DMS53 (cell line): ENCODE measurements at regions not wholly inside any gene's neighbourhood (a gene's known extent, or its start where the extent isn't known, plus 50 kb on each side); places are given as distances from the start of the nearest gene placed in this dataset.
A peak's percentile ranks its signal among the peaks of the same experiment; 100 is the strongest.
"Not testable (repeated sequence)": the region's sequence is repeated elsewhere in the genome, so short reads cannot be mapped to it uniquely, and the experiment has no call there.

Source experiments
- DNase-seq: peaks from one replicate; lab custom pipeline; 2025; lab: John Stamatoyannopoulos, UW

DNA sequence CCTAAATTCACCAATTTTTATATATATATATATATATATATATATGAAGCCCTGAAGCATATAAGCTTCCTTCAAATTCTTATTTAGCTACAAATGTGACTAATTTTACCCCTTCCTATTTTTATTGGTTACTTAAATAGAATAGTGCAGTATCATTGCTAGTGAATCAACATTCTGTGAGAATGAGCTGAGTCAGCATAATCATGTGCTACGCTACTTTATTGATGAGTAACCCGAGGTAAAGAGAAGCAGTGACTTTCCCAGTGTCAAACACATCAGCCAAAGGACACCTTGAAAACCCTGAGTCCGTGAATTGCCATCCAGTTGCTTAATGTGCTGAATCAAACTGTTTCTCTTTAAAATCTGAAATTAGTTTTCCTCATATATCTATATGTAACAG, 546.2 kb downstream of the DMRTA1 start:
- DNase-seq = no peak

DNA sequence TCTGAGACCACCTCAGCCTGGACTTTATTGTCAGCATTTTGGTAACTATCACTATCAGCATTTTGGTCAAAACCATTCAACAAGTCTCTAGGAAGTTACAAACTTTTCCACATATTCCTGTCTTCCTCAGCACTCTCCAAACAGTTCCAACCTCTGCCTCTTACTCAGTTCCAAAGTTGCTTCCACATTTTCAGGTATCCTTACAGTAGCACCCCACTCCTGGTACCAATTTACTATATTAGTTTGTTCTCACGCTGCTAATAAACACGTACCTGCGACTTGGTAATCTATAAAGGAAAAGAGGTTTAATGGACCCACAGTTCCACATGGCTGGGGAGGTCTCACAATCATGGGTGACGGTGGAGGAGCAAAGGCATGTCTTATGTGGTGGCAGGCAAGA, 551.3 kb downstream of the DMRTA1 start:
- no peak for DNase-seq

DNA sequence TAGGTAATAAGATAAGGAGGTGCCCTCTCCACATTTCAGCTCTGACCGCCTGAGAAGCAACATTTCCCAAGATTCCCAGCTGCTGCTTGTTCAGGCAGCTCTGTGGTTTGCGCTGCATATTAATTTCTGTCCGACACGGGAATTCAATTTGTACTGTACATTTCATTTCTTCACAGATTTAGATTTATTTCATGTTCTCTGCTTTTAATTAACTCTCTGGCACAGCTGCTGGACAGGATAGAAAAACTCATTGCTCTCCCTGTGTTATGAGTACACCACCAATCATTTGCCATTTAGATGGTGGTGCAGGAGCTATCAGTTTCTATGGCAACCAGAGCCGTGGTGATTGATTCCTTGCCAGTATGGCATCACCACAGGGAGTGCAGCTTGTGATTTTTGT, 558.5 kb downstream of the DMRTA1 start:
- DNase-seq = peak; percentile 17

DNA sequence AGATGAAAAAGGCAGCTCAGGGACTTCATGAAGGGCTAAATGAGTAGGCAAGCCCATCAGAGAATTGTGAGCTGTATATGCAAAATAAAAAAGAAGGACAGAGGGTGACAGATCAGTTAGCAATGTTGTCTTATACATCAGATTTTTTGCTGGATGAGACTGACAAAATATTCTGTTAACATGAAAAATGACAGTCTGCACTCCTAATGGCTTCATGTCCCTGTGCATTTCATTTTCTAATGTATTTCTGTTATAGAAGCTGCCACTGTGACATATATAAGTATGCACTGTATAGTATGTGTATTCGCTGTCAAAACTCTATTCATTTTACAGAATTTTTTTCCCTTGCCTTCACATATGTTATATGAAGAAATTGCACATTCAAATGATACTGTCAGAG, 559.5 kb downstream of the DMRTA1 start:
- no peak for DNase-seq

DNA sequence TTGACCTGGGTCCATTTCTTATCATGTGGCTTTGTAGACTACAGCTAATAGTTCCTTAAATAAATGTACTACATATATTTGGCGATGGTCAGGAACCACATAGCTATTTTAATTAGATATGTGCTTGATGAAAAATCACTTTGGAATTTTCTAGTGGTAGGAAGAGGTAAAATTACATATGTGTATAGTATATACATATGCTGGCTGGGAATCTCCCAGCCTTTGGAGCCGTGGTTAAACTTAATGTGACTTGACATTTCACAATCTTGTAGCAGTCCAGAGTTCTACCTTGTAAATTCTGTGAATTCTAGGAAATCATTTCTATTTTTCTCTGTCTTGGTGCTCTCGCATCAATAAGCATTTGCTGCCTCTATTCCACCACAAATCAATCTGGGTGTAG, 565.0 kb downstream of the DMRTA1 start:
- no peak for DNase-seq

DNA sequence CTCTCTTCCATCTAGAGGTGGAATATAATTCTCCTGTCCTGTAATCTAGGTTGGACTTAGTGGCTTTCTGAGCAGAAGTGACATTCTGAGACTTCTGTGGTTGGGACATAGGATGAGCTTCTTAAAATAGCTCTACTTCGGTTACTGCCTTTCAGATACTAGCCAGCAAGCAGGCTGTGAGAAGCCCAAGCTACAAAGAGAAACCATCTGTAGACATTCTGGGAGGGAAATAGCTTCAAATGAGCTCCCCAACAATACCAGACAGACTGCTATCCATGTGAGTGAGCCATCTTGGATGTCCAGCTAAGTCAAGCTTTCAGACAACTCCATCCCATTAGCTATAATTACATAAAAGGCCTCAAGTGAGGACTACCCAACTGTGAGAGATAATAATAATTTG, 568.9 kb downstream of the DMRTA1 start:
- no peak for DNase-seq

DNA sequence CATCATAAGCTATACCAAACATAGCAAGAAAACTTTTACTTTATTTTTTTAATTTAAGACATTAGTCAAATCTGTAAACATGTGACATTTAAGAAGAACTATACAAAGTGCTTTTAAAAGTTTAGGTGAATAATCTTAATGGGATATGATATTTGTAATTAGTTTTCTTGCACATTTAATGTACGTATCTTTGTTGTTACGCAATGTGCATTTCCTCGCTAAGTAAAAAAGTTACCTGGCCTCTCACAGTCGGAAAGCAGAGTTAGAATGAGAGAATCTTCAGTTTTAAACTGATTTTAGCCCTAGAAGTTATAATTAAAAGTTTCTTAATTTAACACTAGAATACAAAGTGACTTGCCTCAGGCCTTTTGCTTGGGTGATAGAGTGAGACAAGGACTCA, 589.8 kb downstream of the DMRTA1 start:
- no peak for DNase-seq

DNA sequence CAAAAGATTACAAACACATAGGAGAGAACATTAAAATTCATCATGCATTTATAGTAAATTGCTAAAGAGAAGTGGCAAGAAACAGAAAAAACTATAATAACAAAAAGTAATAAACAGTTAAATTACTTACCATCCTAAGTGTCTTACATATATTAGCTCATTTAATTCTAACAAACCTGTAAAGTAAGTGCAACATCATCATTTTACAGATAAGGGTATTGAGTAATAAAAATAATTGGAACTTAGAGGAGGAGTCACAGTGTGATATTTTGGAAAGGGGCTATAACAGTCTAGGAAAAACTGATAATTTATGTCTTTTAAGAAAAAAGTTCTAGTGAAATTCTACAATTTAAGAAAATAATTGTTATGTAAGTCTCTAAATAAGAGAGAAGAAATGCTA, 592.8 kb downstream of the DMRTA1 start:
- DNase-seq = no peak

DNA sequence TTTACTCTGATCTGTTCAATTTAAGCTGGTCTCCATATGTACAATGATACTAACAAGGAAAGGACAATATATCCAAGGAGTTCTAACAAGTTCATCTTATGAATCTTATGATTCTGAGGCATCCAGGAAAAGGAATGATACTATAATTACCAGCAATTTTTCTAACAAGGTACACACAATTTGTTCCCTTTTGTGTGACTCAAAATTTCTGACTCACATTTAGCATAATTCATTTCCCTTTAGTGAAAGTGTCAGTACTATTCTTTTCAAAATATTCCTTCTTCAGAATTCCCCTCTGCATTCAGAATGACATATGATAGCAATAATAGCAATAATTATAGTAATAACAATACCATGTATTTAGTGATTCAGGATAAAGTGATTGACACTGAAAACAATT, 594.8 kb downstream of the DMRTA1 start:
- no peak for DNase-seq

DNA sequence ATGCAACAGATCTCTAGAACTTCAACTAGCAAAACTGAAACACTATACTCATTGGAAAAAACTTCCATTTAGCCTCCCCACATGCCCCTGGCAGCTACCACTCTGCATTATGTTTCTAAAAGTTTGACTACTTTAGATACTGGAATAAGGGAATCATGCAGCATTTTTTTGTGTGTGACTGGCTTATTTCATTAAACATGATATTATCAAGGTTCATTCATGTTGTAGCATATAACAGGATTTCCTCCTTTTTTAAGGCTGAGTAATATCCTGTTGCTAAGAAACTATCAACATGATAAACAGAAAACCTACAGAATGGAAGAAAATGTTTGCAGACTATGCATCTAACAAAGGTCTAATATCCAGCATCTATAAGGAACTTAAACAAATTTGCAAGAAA, 597.9 kb downstream of the DMRTA1 start:
- DNase-seq = no peak

DNA sequence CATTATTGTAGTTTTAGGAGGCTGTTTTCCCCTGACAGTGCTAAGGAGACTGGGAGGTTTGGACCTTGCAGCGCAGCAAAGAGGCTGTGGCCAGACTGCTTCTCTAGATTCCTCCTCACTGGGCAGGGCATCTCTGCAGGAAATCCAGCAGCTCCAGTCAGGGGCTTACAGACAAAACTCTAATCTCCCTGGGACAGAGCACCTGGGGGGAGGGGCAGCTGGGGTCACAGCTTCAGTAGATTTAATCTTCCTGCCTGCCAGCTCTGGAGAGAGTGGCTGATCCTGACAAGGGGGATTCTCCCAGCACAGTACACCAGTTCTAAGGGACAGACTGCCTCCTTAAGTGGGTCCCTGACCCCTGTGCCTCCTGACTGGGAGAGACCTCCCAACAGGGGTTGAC, 599.4 kb downstream of the DMRTA1 start:
- not testable (repeated sequence) for DNase-seq

DNA sequence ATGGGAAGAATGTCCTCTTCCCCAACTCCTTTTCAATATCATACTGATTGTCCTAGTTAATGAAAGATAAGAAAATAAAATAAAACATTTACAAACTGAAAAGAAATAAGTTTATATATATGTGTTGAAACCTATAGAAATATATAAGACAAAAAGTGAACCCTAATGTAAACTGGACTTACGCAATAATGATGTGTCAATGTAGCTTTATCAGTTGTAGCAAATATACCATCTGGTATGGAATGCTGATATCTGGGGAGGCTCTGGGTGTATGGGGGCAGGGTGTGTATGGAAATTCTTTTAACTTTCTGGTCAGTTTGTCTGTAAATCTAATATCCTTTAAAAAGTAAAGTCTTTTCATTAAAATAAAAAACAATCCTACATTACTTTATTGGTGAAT, 603.9 kb downstream of the DMRTA1 start:
- DNase-seq = no peak

DNA sequence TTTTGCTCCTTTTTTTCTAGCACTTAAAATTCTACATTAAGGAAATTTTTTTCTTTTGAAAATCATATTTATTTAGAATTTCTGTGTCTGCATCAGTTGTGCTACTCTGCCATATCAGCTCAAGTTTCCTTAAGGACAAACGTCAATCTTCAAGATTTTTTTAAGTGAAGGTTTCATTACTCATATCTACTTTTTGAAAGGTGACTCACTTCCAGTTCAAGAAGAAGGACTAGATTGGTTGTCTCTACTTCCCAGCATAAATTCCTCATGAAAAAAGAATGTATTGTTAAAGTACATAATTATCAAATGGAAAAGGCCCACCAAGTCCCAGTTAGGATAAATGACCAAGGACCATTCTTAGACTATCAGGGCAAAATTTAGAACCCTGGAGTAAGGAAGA, 626.5 kb downstream of the DMRTA1 start:
- DNase-seq = no peak

DNA sequence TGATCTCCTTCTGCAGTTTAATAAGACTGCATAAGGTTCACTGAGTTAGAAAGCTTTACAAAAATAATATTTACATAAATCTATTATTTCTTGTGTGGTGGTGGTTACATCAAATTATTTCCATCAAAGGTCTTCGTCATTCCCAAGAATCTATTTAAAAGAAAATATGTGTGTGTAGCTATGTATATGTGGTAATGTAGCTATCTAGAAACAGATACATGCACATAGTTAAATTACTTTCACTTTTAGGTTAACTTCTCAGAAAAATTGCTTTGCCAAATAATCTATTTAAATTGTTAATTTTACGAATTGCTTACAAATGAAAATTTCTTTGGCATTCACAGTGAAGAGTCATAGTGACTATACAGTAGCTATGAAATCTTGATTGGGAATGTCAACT, 633.2 kb downstream of the DMRTA1 start:
- no peak for DNase-seq

DNA sequence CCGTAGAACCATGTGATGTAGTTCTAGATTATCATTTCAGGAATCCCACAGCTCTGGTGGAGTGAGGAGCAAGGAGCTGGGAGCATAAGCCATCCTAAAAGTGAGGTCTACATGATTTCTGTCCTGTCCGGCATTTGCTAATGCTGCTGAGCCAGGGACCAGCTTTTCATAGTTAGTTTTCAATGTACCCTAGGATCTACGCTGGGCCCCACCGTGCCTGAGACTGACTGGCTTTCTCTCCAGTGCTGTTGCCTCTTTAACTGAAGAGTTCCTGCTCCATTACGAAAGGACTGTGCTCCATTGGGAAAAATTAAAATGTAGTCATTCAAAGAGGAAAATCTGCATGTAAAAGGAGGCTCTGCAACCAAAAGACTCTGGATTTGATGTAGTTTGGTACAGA, 634.8 kb downstream of the DMRTA1 start:
- no peak for DNase-seq

DNA sequence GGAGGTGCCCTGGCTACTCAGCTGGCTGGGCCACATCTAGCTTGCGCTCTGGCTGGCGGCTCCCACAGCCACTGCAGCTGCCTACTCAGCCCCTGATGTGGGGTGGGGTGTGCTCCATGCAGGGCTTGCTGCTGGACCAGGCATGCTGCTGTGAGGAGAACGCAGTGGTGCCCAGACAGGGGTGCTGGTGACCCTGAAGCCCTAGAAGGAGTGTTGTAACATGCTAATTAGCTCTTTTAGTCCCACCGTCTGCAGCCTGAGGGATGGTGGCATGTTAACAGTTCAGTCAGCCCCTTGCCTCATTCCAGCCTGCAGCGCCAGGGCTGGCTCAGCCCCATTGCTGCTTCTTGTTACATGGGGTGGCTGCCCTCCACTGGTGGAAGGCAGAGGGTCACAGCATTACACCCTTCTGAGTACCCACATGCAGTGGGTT, 642.3 kb downstream of the DMRTA1 start:
- peak; percentile 8 for DNase-seq

DNA sequence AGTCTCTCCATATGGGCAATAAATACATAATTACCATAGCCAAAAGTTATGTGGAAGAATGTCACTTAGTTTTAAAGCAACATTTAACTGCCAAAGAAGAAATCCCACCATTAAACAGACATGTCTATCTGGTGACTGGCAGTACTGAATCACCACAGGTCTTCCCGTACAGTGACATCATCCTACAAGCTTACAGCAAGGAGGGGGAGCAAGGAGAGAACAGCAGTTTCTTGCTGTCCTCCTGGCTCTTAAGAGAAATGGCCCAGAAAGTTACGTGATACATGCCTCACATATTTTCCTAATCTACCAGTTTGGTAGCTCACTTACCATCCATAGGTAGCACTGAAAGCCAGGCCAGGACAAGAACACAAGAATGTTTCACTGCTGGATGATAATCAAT, 671.0 kb downstream of the DMRTA1 start:
- no peak for DNase-seq

DNA sequence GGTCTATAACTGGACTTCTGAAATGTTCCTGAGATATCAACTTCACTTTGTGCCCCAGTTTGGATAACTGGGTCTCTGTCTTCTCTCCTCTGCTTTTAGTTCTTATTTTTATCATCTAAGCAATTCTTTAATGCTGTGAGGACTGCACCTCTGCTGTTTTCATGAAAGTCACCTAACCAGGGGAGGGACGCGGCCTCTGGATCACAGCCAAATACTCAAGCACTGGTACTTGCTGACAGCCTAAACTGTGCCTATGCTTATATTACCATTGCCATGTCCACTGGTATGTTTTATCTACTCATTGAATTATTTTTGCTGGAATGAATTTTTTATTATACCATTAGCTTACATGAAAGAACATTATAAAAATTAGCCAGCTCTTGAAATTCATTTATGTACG, 674.0 kb downstream of the DMRTA1 start:
- DNase-seq = no peak

DNA sequence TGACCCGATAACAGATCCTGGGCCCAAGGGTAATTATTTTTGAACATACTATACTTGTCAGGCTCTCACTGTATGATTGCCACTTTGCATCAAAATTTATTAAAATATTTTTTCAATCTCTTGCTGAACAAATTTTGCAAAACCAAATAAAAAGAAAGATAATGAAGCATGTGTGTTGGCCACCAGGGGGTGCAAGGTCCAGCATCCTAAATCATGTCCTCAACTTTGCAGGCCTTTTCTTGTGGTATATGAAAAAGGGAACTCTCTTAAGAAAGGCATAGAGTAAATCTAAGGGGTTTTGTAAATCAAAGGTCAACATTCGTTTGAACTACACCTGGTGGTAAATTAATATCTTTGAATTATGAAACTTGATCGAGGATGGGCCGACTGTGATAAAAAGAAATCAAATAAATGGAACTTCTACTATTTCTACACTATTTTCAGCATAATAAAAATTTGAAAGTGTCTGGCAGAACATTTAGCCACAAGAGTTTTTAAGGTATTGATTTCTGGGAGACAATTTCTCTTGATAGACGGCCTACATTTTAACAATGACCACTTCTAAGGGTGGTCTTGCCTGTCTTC, 676.5 kb downstream of the DMRTA1 start:
- peak; percentile 61 for DNase-seq

DNA sequence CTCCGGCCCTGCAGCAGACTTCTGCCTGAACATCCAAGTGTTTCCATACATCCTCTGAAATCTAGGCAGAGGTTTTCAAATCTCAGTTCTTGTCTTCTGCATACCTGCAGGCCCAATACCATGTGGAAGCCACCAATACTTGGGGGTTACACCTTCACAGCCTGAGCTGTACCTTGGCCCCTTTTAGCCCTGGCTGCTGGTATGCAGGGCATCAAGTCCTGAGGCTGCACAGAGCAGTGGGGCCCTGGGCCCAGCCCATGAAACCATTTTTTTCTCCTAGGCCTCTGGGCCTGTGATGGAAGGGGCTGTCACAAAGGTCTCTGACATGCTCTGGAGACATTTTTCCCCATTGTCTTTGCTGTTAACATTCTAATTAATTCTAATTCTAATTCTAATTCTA, 680.6 kb downstream of the ELAVL2 start:
- peak; percentile 2 for DNase-seq

DNA sequence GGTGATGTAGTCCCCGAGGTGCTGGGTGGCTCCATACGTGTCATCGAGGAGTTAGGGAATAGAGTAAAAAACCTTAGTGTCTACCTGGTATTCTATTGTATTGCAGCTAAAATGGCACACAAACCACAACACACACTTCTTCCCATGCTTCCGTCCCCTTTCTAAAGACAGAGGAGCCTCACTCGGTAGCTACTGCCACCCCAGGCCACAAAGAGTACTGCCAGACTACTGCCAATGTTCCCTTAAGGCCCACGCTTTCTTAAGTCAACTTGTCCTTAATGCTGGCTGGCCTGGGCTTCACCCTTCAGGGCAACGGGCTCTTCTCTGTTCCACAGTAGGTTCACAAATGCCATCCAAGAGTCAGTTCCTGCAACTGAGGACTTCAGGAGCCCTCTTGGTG, 673.0 kb downstream of the ELAVL2 start:
- peak; percentile 12 for DNase-seq

DNA sequence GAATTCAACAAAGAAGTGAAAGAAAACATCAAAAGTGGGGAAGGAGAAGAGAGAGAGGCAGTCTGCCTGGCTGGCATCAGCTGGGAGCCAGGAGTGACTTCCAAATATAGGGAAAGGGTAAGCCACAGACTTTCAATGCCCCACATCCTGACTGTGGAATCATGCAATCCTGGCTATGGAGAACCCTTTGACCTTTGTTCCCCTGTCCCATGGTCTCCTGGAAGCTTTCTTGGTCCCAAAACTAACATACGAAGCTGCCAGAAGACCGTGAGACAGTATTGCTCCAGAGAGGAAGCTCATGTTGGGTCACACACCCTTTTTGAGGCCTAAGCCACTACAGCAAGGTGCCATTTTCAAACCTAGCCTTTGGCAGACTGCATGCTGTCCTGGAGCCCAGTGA, 665.5 kb downstream of the ELAVL2 start:
- DNase-seq = no peak

DNA sequence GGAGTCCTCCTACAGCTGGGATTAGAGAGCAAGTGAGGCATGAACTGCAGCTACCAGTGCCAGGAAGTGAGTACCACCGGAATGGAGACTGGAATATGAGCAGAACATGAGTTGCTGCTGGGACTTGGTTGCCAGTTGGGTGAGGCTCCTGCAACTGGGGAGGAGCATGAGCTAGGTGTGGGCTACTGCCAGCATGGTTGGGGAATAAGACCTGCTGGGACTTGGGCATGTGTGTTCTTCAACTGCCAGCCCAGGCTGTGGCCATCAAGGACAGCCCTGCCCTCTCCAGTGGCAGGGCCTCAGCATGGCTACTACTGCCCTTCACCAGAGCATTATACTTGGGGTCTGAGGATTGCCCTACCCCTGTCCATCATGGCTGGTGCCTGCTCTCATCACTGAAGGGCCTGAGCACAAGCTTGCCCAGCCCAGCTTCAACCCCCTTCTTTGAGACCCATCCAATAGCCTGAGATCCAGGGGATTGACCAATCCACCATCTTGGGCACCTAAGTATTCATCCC, 665.0 kb downstream of the ELAVL2 start:
- DNase-seq = no peak

DNA sequence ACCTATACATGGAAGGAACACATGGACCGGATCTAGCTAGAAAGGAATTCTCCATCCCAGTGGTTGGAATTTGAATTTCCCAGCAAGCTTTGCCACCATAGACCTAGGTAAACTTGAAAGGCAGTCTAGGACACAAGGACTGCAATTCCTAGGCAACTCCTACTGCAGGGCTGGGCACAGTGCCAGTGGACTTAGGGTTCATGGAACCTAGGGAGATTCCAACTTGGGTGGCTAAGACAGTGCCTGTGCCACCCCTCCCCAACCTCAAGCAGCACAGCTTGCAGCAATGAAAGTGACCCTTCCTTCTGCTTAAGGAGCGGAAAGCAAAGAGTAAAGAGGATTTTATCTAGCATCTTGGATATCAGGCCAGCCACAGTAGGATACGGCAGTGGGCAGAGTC, 663.3 kb downstream of the ELAVL2 start:
- DNase-seq = no peak

DNA sequence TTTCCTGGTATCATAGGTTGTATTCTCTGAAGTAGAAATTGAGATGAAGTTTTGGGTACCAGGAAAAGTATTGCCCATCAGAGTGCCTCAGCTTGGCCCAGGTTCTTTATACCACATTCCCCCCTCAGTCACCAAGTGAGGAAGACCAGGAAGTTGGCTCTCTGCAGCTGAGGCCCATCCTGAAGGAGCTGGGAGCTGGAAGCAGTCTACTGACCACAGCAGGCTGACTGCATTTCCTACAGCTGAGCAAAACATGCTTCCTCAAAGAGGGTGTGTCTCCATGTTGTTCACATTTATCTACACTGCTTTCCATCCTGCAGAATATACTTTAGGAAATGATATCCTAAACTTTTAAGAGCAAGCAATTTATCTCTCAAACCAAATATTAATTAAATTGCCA, 654.6 kb downstream of the ELAVL2 start:
- no peak for DNase-seq
